ENCODE measurements at regions not wholly inside any gene's neighbourhood (a gene's known extent, or its start where the extent isn't known, plus 50 kb on each side); places are given as distances from the start of the nearest gene placed in this dataset.

GRCh38 chr11:20311444-20311843, 52.1 kb upstream of the HTATIP2 start:
- Mint-ChIP-seq H3K36me3 (ENCODE audit: unreplicated experiment) (no peaks in the 10 kb centered on the region), H3K27me3 (ENCODE audit: unreplicated experiment) (no peaks in the 10 kb centered on the region), H3K9me3 (ENCODE audit: unreplicated experiment) (no peaks in the 10 kb centered on the region), H3K4me1 (ENCODE audit: low read depth, unreplicated experiment) (peaks cover 6% of the 10 kb centered on the region), H3K27ac (ENCODE audit: unreplicated experiment) (no peak overlapping the region), H3K4me3 (ENCODE audit: unreplicated experiment) (no peak overlapping the region)
- TF ChIP-seq CTCF (IDR thresholded peaks at IDR 0.05; ENCODE audit: partially characterized antibody, unreplicated experiment) = no peak
- DNase-seq = no peak

GRCh38 chr11:20310596-20311394, 52.7 kb upstream of the HTATIP2 start:
- no peak for TF ChIP-seq CTCF (IDR thresholded peaks at IDR 0.05; ENCODE audit: partially characterized antibody, unreplicated experiment)
- Mint-ChIP-seq H3K9me3 (ENCODE audit: unreplicated experiment) (no peaks in the 10 kb centered on the region), H3K4me3 (ENCODE audit: unreplicated experiment) (no peak overlapping the region), H3K27me3 (ENCODE audit: unreplicated experiment) (no peaks in the 10 kb centered on the region), H3K36me3 (ENCODE audit: unreplicated experiment) (no peaks in the 10 kb centered on the region), H3K4me1 (ENCODE audit: low read depth, unreplicated experiment) (peaks cover 6% of the 10 kb centered on the region), H3K27ac (ENCODE audit: unreplicated experiment) (no peak overlapping the region)
- DNase-seq = no peak

GRCh38 chr11:20310137-20310536, 53.4 kb upstream of the HTATIP2 start:
- Mint-ChIP-seq H3K36me3 (ENCODE audit: unreplicated experiment) (no peaks in the 10 kb centered on the region), H3K27ac (ENCODE audit: unreplicated experiment) (no peak overlapping the region), H3K4me1 (ENCODE audit: low read depth, unreplicated experiment) (peaks cover 6% of the 10 kb centered on the region), H3K4me3 (ENCODE audit: unreplicated experiment) (no peak overlapping the region), H3K9me3 (ENCODE audit: unreplicated experiment) (no peaks in the 10 kb centered on the region), H3K27me3 (ENCODE audit: unreplicated experiment) (no peaks in the 10 kb centered on the region)
- no peak for DNase-seq
- TF ChIP-seq CTCF (IDR thresholded peaks at IDR 0.05; ENCODE audit: partially characterized antibody, unreplicated experiment) = no peak

- no peak for TF ChIP-seq CTCF (IDR thresholded peaks at IDR 0.05; ENCODE audit: partially characterized antibody, unreplicated experiment)
- no peak for DNase-seq
- H3K27ac Mint-ChIP-seq (ENCODE audit: unreplicated experiment) = no peak overlapping the region
- H3K4me1 Mint-ChIP-seq (ENCODE audit: low read depth, unreplicated experiment) = peaks cover 8% of the 10 kb centered on the region
- no peaks in the 10 kb centered on the region for H3K36me3 Mint-ChIP-seq (ENCODE audit: unreplicated experiment)
- no peak overlapping the region for H3K4me3 Mint-ChIP-seq (ENCODE audit: unreplicated experiment)
- no peaks in the 10 kb centered on the region for H3K27me3 Mint-ChIP-seq (ENCODE audit: unreplicated experiment)
- no peaks in the 10 kb centered on the region for H3K9me3 Mint-ChIP-seq (ENCODE audit: unreplicated experiment)
These were observed 54.1 kb upstream of the HTATIP2 start for GRCh38 chr11:20309231-20310025.

- Mint-ChIP-seq H3K4me3 (ENCODE audit: unreplicated experiment) (no peak overlapping the region), H3K36me3 (ENCODE audit: unreplicated experiment) (no peaks in the 10 kb centered on the region), H3K4me1 (ENCODE audit: low read depth, unreplicated experiment) (peaks cover 15% of the 10 kb centered on the region), H3K27me3 (ENCODE audit: unreplicated experiment) (peaks cover 1% of the 10 kb centered on the region), H3K9me3 (ENCODE audit: unreplicated experiment) (peaks cover 2% of the 10 kb centered on the region), H3K27ac (ENCODE audit: unreplicated experiment) (no peak overlapping the region)
- no peak for TF ChIP-seq CTCF (IDR thresholded peaks at IDR 0.05; ENCODE audit: partially characterized antibody, unreplicated experiment)
- DNase-seq = no peak
These were observed 54.9 kb upstream of the HTATIP2 start for GRCh38 chr11:20308601-20309000.

All from glutamatergic neuron (in vitro differentiated cells).